ENCODE measurements at regions not wholly inside any gene's neighbourhood (a gene's known extent, or its start where the extent isn't known, plus 50 kb on each side); places are given as distances from the start of the nearest gene placed in this dataset.

DNA sequence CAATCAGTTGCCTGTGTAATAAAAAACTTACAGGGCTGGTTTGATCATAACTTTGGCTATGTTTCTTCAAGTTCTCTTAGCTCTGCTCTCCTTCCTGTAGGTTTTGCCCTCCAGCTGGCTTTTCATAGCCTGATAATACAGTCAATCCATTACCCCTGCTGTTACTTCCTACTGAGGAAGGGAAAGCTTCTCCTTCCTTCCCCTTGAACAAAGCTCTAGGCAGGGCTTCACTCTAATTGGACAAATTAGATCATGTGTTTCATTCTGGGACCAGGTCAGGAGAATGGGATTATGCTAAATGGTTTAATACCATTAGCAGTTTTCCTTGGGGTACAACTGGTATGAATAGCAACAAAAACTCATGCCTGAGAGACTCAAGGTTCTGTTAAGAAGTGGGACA lies 106.8 kb upstream of the MCHR2 start:
- Histone ChIP-seq H3K9me3 (ENCODE audit: control insufficient read depth in 2 of 2, insufficient read depth in 1 of 2, low read depth in 1 of 2, low read length in 1 of 2) (no peaks in the 10 kb centered on the region), H3K27me3 (ENCODE audit: control insufficient read depth in 1 of 2, insufficient read depth in 2 of 2, low read length in 2 of 2) (no peaks in the 10 kb centered on the region), H3K36me3 (ENCODE audit: control insufficient read depth in 2 of 2, insufficient read depth in 2 of 2, low read length in 1 of 2) (no peaks in the 10 kb centered on the region), H3K4me1 (ENCODE audit: control insufficient read depth in 2 of 2, insufficient read depth in 2 of 2, low read length in 1 of 2) (no peaks in the 10 kb centered on the region), H3K4me3 (ENCODE audit: low read depth in 1 of 2, low read length in 2 of 2) (no peak overlapping the region), H3K27ac (ENCODE audit: low read depth in 2 of 2, low read length in 1 of 2) (no peak overlapping the region)

DNA sequence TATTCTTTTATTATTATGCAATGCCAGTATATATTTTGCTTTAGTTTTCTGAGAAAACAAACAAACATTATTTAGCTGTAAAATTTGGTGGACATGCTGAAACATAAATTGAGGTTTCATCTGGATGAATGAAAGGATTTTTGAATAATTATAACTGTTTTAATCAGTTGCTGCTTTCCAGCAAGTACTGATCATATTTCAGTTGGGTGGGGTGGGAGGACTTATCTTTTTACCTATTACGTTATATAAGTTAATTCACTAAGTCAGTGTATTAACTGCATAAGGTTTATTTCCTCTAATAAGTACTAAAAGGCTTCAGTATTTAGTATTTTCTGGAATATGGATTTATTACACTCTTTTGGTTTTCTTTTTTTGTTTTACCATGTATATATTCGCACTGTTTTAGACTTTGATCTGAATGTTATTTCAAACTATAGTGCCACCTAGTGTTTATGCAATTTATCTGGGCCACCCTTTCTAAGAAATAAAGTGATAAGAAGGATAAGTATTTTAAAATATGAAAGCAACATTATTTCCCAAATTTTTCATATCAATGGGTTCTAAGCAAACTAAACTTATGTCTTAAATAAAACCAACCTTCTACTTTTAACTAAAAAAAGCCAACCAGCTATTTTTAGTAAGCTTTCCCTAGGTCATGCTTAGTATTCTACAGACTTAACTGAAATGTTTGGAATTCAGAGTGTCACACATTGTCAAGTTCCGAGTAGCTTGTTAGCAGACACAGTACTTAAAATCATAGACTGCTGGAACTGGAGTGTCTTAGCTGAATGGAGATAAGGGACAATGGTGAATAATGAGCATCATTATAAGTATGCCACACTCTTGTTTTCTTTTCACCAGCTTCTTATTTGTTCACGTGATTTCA lies 105.4 kb upstream of the MCHR2 start:
- 25 to 34% methylated on average over 4 of the region's 4 CpGs for WGBS, 2 donors
- Histone ChIP-seq H3K4me1 (ENCODE audit: control insufficient read depth in 2 of 2, insufficient read depth in 2 of 2, low read length in 1 of 2) (no peaks in the 10 kb centered on the region), H3K27me3 (ENCODE audit: control insufficient read depth in 1 of 2, insufficient read depth in 2 of 2, low read length in 2 of 2) (no peaks in the 10 kb centered on the region), H3K4me3 (ENCODE audit: low read depth in 1 of 2, low read length in 2 of 2) (no peak overlapping the region), H3K27ac (ENCODE audit: low read depth in 2 of 2, low read length in 1 of 2) (no peak overlapping the region), H3K9me3 (ENCODE audit: control insufficient read depth in 2 of 2, insufficient read depth in 1 of 2, low read depth in 1 of 2, low read length in 1 of 2) (no peaks in the 10 kb centered on the region), H3K36me3 (ENCODE audit: control insufficient read depth in 2 of 2, insufficient read depth in 2 of 2, low read length in 1 of 2) (no peaks in the 10 kb centered on the region)

DNA sequence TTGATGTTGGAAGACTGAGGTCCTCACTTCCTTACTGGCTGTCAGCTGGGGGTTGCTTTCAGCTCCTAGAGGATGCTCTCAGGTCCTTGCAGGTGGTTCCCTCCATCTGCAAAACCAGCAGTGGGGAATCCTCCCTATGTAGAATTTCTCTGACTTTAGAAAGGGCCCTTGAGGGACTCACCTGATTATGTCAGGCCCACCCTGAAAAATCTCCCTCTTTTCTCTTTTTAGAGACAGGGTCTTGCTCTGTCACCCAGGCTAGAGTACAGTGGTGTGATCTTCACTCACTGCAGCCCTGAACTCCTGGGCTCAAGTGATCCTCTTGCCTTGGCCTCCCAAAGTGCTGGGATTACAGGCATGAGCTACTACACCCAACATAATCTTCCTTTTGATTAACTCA lies 102.9 kb upstream of the MCHR2 start:
- Histone ChIP-seq H3K9me3 (ENCODE audit: control insufficient read depth in 2 of 2, insufficient read depth in 1 of 2, low read depth in 1 of 2, low read length in 1 of 2) (no peaks in the 10 kb centered on the region), H3K36me3 (ENCODE audit: control insufficient read depth in 2 of 2, insufficient read depth in 2 of 2, low read length in 1 of 2) (no peaks in the 10 kb centered on the region), H3K4me3 (ENCODE audit: low read depth in 1 of 2, low read length in 2 of 2) (no peak overlapping the region), H3K27me3 (ENCODE audit: control insufficient read depth in 1 of 2, insufficient read depth in 2 of 2, low read length in 2 of 2) (no peaks in the 10 kb centered on the region), H3K27ac (ENCODE audit: low read depth in 2 of 2, low read length in 1 of 2) (no peak overlapping the region), H3K4me1 (ENCODE audit: control insufficient read depth in 2 of 2, insufficient read depth in 2 of 2, low read length in 1 of 2) (no peaks in the 10 kb centered on the region)

DNA sequence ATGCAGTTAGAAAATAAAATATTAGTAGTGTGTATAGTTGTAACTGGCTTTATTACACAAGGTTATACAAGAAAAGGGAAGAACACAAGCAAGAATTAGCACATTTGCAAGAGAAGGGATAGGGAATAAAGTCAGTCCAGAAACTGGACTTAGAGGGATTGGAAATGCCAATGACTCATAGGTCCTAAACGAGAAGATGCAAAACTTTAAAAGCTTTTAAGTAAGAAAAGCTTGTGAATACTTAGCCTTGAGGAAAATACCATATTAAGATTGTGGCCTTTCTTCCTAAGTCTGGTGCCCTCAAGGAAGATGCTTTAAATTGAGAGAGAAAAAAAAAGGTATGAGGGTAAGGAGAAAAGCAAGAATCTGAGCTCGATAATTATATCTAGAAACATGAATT lies 102.3 kb upstream of the MCHR2 start:
- H3K9me3 ChIP-seq (ENCODE audit: control insufficient read depth in 2 of 2, insufficient read depth in 1 of 2, low read depth in 1 of 2, low read length in 1 of 2), result no peaks in the 10 kb centered on the region
- no peak overlapping the region for H3K4me3 ChIP-seq (ENCODE audit: low read depth in 1 of 2, low read length in 2 of 2)
- H3K36me3 ChIP-seq (ENCODE audit: control insufficient read depth in 2 of 2, insufficient read depth in 2 of 2, low read length in 1 of 2), result no peaks in the 10 kb centered on the region
- no peaks in the 10 kb centered on the region for H3K27me3 ChIP-seq (ENCODE audit: control insufficient read depth in 1 of 2, insufficient read depth in 2 of 2, low read length in 2 of 2)
- H3K27ac ChIP-seq (ENCODE audit: low read depth in 2 of 2, low read length in 1 of 2), result no peak overlapping the region
- no peaks in the 10 kb centered on the region for H3K4me1 ChIP-seq (ENCODE audit: control insufficient read depth in 2 of 2, insufficient read depth in 2 of 2, low read length in 1 of 2)
- 52 to 61% methylated on average over 2 of the region's 2 CpGs for WGBS, 2 donors

DNA sequence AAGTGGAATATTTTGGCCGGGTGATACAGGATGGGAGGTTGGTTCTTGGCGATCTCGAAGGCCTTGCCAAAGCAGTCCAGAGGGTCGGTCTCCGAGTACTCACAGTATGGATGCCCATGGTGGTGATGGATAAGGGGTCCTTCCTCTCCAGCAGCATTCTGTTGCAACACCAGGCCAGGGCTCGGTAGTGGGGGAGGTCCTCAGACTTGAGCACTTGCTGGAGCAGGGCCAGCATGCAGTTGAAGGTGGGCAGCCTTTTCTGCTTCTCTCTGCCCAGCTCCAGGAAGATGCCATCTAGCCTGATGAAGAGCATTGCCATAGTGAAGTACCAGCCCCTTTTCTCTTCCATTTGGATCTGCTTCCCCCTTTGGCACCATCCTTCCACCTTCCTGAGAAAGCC lies 99.4 kb upstream of the MCHR2 start:
- no peaks in the 10 kb centered on the region for H3K9me3 ChIP-seq (ENCODE audit: control insufficient read depth in 2 of 2, insufficient read depth in 1 of 2, low read depth in 1 of 2, low read length in 1 of 2)
- no peaks in the 10 kb centered on the region for H3K4me1 ChIP-seq (ENCODE audit: control insufficient read depth in 2 of 2, insufficient read depth in 2 of 2, low read length in 1 of 2)
- H3K36me3 ChIP-seq (ENCODE audit: control insufficient read depth in 2 of 2, insufficient read depth in 2 of 2, low read length in 1 of 2), result no peaks in the 10 kb centered on the region
- no peaks in the 10 kb centered on the region for H3K27me3 ChIP-seq (ENCODE audit: control insufficient read depth in 1 of 2, insufficient read depth in 2 of 2, low read length in 2 of 2)
- no peak overlapping the region for H3K27ac ChIP-seq (ENCODE audit: low read depth in 2 of 2, low read length in 1 of 2)
- WGBS, 2 donors, result 92 to 94% methylated on average over 6 of the region's 6 CpGs
- no peak overlapping the region for H3K4me3 ChIP-seq (ENCODE audit: low read depth in 1 of 2, low read length in 2 of 2)

DNA sequence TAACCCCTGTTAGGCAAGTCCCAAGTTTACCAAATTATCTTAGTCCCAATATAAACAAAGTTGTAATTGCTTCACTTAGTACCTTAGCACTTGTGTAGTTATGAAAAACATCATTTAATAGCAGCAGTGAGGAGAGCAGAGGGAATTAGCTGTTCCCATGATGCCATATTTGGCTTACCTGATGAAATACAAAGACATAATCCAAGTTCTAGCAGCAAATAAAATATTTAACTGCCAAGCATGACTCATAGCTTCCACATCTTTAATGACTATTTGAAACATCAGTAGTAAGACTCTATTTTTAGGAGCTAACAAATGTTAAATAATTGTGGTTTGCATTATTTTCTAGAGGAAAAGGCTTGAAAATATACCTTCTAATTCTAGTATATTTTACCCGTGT lies 94.0 kb upstream of the MCHR2 start:
- H3K4me3 ChIP-seq (ENCODE audit: low read depth in 1 of 2, low read length in 2 of 2), result no peak overlapping the region
- no peak overlapping the region for H3K27ac ChIP-seq (ENCODE audit: low read depth in 2 of 2, low read length in 1 of 2)
- H3K9me3 ChIP-seq (ENCODE audit: control insufficient read depth in 2 of 2, insufficient read depth in 1 of 2, low read depth in 1 of 2, low read length in 1 of 2), result no peaks in the 10 kb centered on the region
- 46 to 56% methylated on average over 1 of the region's 1 CpG for WGBS, 2 donors
- H3K4me1 ChIP-seq (ENCODE audit: control insufficient read depth in 2 of 2, insufficient read depth in 2 of 2, low read length in 1 of 2), result no peaks in the 10 kb centered on the region
- H3K36me3 ChIP-seq (ENCODE audit: control insufficient read depth in 2 of 2, insufficient read depth in 2 of 2, low read length in 1 of 2), result no peaks in the 10 kb centered on the region
- H3K27me3 ChIP-seq (ENCODE audit: control insufficient read depth in 1 of 2, insufficient read depth in 2 of 2, low read length in 2 of 2), result no peaks in the 10 kb centered on the region

DNA sequence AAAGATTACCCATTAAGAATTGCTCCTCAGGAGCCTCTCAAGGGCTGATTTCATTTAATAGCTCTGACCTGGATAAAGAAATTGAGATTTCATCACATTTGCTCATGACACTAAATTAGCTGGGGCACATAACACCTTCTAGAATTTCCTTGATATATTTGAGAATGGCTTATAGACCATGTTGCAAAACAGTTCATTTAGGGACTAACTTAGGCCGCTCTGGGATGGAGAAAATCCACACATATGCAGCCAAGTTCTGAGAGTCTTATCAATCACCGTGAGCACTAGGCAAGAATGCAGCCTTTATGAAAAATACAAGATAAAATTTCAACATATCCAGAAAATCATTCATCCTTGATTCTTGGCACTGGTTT lies 91.0 kb upstream of the MCHR2 start:
- 77 to 80% methylated on average over 2 of the region's 2 CpGs for WGBS, 2 donors
- Histone ChIP-seq H3K4me3 (ENCODE audit: low read depth in 1 of 2, low read length in 2 of 2) (no peak overlapping the region), H3K27me3 (ENCODE audit: control insufficient read depth in 1 of 2, insufficient read depth in 2 of 2, low read length in 2 of 2) (no peaks in the 10 kb centered on the region), H3K4me1 (ENCODE audit: control insufficient read depth in 2 of 2, insufficient read depth in 2 of 2, low read length in 1 of 2) (no peaks in the 10 kb centered on the region), H3K36me3 (ENCODE audit: control insufficient read depth in 2 of 2, insufficient read depth in 2 of 2, low read length in 1 of 2) (no peaks in the 10 kb centered on the region), H3K9me3 (ENCODE audit: control insufficient read depth in 2 of 2, insufficient read depth in 1 of 2, low read depth in 1 of 2, low read length in 1 of 2) (no peaks in the 10 kb centered on the region), H3K27ac (ENCODE audit: low read depth in 2 of 2, low read length in 1 of 2) (no peak overlapping the region)

DNA sequence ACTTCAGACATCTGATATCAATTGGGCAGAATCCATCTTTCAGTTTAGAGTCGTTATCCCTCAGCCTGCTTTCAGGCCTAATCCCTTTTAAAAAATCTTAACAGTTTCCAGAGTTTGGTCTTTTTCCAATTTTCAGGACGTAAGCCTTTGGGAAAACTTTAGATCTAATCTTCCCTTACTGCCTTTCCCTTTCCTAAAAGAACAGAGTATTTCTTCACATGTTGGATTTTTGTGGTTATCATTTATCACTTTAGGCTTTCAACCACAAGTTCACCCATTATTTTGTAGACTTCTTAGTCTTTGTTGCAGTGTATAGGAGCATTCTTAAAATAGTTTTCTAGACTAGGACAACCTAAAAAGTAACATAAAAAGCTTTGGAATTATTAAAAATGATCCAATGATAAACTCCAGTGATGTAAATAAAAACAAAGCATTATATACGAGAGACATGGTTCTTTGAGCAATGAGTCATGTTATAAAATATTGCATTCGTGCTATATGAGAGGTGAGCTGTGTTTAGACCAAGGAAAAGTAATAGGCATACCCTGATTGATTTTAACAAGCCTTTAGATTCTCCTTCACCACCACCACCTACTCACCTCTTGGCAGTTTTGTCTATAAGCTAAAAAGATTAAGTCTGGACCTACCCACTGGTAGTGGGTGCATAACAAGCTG lies 90.4 kb upstream of the MCHR2 start:
- no peaks in the 10 kb centered on the region for H3K27me3 ChIP-seq (ENCODE audit: control insufficient read depth in 1 of 2, insufficient read depth in 2 of 2, low read length in 2 of 2)
- H3K4me1 ChIP-seq (ENCODE audit: control insufficient read depth in 2 of 2, insufficient read depth in 2 of 2, low read length in 1 of 2), result no peaks in the 10 kb centered on the region
- WGBS, 2 donors, result 30 to 44% methylated on average over 4 of the region's 4 CpGs
- H3K27ac ChIP-seq (ENCODE audit: low read depth in 2 of 2, low read length in 1 of 2), result no peak overlapping the region
- no peaks in the 10 kb centered on the region for H3K9me3 ChIP-seq (ENCODE audit: control insufficient read depth in 2 of 2, insufficient read depth in 1 of 2, low read depth in 1 of 2, low read length in 1 of 2)
- no peak overlapping the region for H3K4me3 ChIP-seq (ENCODE audit: low read depth in 1 of 2, low read length in 2 of 2)
- no peaks in the 10 kb centered on the region for H3K36me3 ChIP-seq (ENCODE audit: control insufficient read depth in 2 of 2, insufficient read depth in 2 of 2, low read length in 1 of 2)

DNA sequence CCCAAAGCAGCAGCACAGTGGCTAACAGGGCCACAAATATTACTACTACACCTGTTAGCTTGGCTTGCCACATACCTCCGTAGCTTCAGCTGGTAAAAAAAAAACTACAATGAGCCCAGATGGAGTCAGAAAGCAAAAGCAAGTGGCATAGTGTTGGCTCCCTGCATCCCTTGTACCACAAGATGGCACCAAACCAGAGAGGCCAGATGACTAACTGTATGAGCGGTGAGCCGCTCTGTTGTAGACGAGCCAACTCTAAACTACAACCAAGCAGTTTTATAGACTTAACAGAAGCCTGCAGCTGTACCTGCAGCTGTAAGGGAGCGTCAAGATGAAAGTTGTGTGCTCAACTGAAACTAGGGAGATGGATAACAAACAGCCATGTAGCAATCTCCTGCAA lies 84.5 kb upstream of the MCHR2 start:
- Histone ChIP-seq H3K4me1 (ENCODE audit: control insufficient read depth in 2 of 2, insufficient read depth in 2 of 2, low read length in 1 of 2) (no peaks in the 10 kb centered on the region), H3K4me3 (ENCODE audit: low read depth in 1 of 2, low read length in 2 of 2) (no peak overlapping the region), H3K36me3 (ENCODE audit: control insufficient read depth in 2 of 2, insufficient read depth in 2 of 2, low read length in 1 of 2) (no peaks in the 10 kb centered on the region), H3K27ac (ENCODE audit: low read depth in 2 of 2, low read length in 1 of 2) (no peak overlapping the region), H3K27me3 (ENCODE audit: control insufficient read depth in 1 of 2, insufficient read depth in 2 of 2, low read length in 2 of 2) (no peaks in the 10 kb centered on the region), H3K9me3 (ENCODE audit: control insufficient read depth in 2 of 2, insufficient read depth in 1 of 2, low read depth in 1 of 2, low read length in 1 of 2) (no peaks in the 10 kb centered on the region)
- 45% methylated on average over 5 of the region's 5 CpGs for WGBS, 2 donors

DNA sequence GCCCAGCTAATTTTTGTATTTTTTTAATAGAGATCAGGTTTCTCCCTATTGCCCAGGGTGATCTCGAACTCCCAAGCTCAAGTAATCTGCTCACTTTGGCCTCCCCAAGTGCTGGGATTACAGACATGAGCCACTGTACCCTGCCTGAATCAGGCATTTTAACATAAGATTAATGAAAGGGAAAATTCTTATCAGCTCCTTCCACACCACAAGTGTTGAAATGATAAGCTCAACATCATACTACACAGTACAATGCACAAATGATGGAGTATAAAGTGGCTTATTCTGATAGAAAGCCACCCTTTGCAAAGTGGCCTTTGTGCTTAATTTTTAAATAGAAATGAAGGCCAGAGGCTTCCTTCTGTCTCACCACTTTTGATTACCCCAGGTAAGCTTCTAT lies 71.3 kb upstream of the MCHR2 start:
- Histone ChIP-seq H3K36me3 (ENCODE audit: control insufficient read depth in 2 of 2, insufficient read depth in 2 of 2, low read length in 1 of 2) (no peaks in the 10 kb centered on the region), H3K4me3 (ENCODE audit: low read depth in 1 of 2, low read length in 2 of 2) (no peak overlapping the region), H3K9me3 (ENCODE audit: control insufficient read depth in 2 of 2, insufficient read depth in 1 of 2, low read depth in 1 of 2, low read length in 1 of 2) (no peaks in the 10 kb centered on the region), H3K27me3 (ENCODE audit: control insufficient read depth in 1 of 2, insufficient read depth in 2 of 2, low read length in 2 of 2) (no peaks in the 10 kb centered on the region), H3K27ac (ENCODE audit: low read depth in 2 of 2, low read length in 1 of 2) (no peak overlapping the region), H3K4me1 (ENCODE audit: control insufficient read depth in 2 of 2, insufficient read depth in 2 of 2, low read length in 1 of 2) (no peaks in the 10 kb centered on the region)
- WGBS, 2 donors, result 56 to 65% methylated on average over 1 of the region's 1 CpG
